ENCODE measurements at regions not wholly inside any gene's neighbourhood (a gene's known extent, or its start where the extent isn't known, plus 50 kb on each side); places are given as distances from the start of the nearest gene placed in this dataset.

GRCh38 chr4:186852964-186853391 lies 129.3 kb upstream of the FAT1 start:
- TF ChIP-seq CTCF (IDR thresholded peaks at IDR 0.05) (no peak), EZH2 (IDR thresholded peaks at IDR 0.05; ENCODE audit: borderline replicate concordance, insufficient read depth, low read depth, low read length, poor library complexity, severe bottlenecking) (no peak)

Measured in B cell (primary cell).